H9 (cell line): ENCODE measurements at regions not wholly inside any gene's neighbourhood (a gene's known extent, or its start where the extent isn't known, plus 50 kb on each side); places are given as distances from the start of the nearest gene placed in this dataset.

Experiments
- DNase-seq: peaks from one replicate; pipeline ENCODE4 v3.0.0-alpha.2; 2017
- H2AFZ ChIP-seq: one replicate; pipeline ENCODE4 v1.6.1; 2013; ENCODE audit warnings: mild to moderate bottlenecking, low read length, control low read depth, moderate library complexity
- H2AK5ac ChIP-seq: 2 replicates; pipeline ENCODE4 v1.6.1; 2013; ENCODE audit warnings: low read length, control low read depth, mixed read lengths; ENCODE audit not compliant: insufficient read length
- H2BK120ac ChIP-seq: one replicate; pipeline ENCODE4 v1.6.1; 2013; ENCODE audit warnings: low read depth, mild to moderate bottlenecking, low read length, control low read depth, inconsistent platforms; ENCODE audit not compliant: poor library complexity, severe bottlenecking
- H2BK12ac ChIP-seq: 2 replicates; pipeline ENCODE4 v1.6.1; 2013; ENCODE audit warnings: low read length, control low read depth, mixed read lengths, low read depth; ENCODE audit not compliant: insufficient read length
- H2BK15ac ChIP-seq: 2 replicates; pipeline ENCODE4 v1.6.1; 2013; ENCODE audit warnings: low read depth, low read length, control low read depth
- H2BK20ac ChIP-seq: one replicate; pipeline ENCODE4 v1.6.1; 2013; ENCODE audit warnings: low read depth, mild to moderate bottlenecking, low read length, control low read depth, inconsistent platforms; ENCODE audit not compliant: poor library complexity, severe bottlenecking
- H2BK5ac ChIP-seq: 2 replicates; pipeline ENCODE4 v1.6.1; 2013; ENCODE audit warnings: low read length, control low read depth, mixed read lengths; ENCODE audit not compliant: insufficient read length
- H3K14ac ChIP-seq: 2 replicates; pipeline ENCODE4 v1.6.1; 2013; ENCODE audit warnings: low read length, control low read depth; ENCODE audit not compliant: insufficient read depth
- H3K18ac ChIP-seq: 2 replicates; pipeline ENCODE4 v1.6.1; 2013; ENCODE audit warnings: low read depth, mild to moderate bottlenecking, mixed read lengths, low read length, control low read depth; ENCODE audit not compliant: insufficient read length
- H3K23ac ChIP-seq: 2 replicates; pipeline ENCODE4 v1.6.1; 2013; ENCODE audit warnings: low read length, control low read depth, mixed read lengths, low read depth; ENCODE audit not compliant: insufficient read length
- H3K23me2 ChIP-seq: 2 replicates; pipeline ENCODE4 v1.6.1; 2013; ENCODE audit warnings: low read depth, mild to moderate bottlenecking, mixed read lengths, low read length, control low read depth; ENCODE audit not compliant: insufficient read length, poor library complexity, severe bottlenecking
- H3K27ac ChIP-seq: 2 replicates; pipeline ENCODE4 v1.5.1; 2013; ENCODE audit warnings: low read length, control low read depth, mixed read lengths, low read depth; ENCODE audit not compliant: insufficient read length
- H3K27me3 ChIP-seq: 2 replicates; pipeline ENCODE4 v1.6.1; 2013; ENCODE audit warnings: low read length, control low read depth, inconsistent platforms; ENCODE audit not compliant: insufficient read depth
- H3K4ac ChIP-seq: 2 replicates; pipeline ENCODE4 v1.6.1; 2013; ENCODE audit warnings: low read depth, mild to moderate bottlenecking, control low read depth, inconsistent platforms, low read length, moderate library complexity
- H3K4me1 ChIP-seq: 2 replicates; pipeline ENCODE4 v1.6.1; 2013; ENCODE audit warnings: low read length, control low read depth, inconsistent platforms; ENCODE audit not compliant: insufficient read depth
- H3K4me2 ChIP-seq: 2 replicates; pipeline ENCODE4 v1.6.1; 2013; ENCODE audit warnings: low read length, control low read depth, mixed read lengths; ENCODE audit not compliant: insufficient read length, insufficient read depth
- H3K56ac ChIP-seq: 2 replicates; pipeline ENCODE4 v1.6.1; 2013; ENCODE audit warnings: low read depth, mild to moderate bottlenecking, mixed read lengths, low read length, control low read depth; ENCODE audit not compliant: insufficient read length
- H3K79me1 ChIP-seq: 2 replicates; pipeline ENCODE4 v1.6.1; 2013; ENCODE audit warnings: low read depth, mild to moderate bottlenecking, moderate library complexity, low read length, control low read depth, inconsistent platforms; ENCODE audit not compliant: insufficient read depth, poor library complexity, severe bottlenecking
- H3K79me2 ChIP-seq: 2 replicates; pipeline ENCODE4 v1.6.1; 2013; ENCODE audit warnings: low read length, control low read depth, inconsistent platforms; ENCODE audit not compliant: insufficient read depth
- H3K9ac ChIP-seq: 2 replicates; pipeline ENCODE4 v1.6.1; 2013; ENCODE audit warnings: low read length, control low read depth, mixed read lengths; ENCODE audit not compliant: insufficient read length; ENCODE audit errors: extremely low read depth
- H3K9me3 ChIP-seq: one replicate; pipeline ENCODE4 v1.6.1; 2013; ENCODE audit warnings: low read depth, low read length, inconsistent platforms; ENCODE audit not compliant: control insufficient read depth
- H3T11ph ChIP-seq: one replicate; pipeline ENCODE4 v1.6.1; 2013; ENCODE audit warnings: mild to moderate bottlenecking, low read length, control low read depth, inconsistent platforms
- H4K20me1 ChIP-seq: one replicate; pipeline ENCODE4 v1.6.1; 2013; ENCODE audit not compliant: control insufficient read depth, insufficient read length, insufficient read depth
- H4K5ac ChIP-seq: 2 replicates; pipeline ENCODE4 v1.6.1; 2013; ENCODE audit warnings: low read depth, mild to moderate bottlenecking, mixed read lengths, low read length, control low read depth; ENCODE audit not compliant: insufficient read length
- H4K8ac ChIP-seq: replicated peaks from 2 replicates; pipeline ENCODE4 v1.6.1; 2013; ENCODE audit warnings: low read length, control low read depth, mixed read lengths, low read depth; ENCODE audit not compliant: insufficient read length
- H4K91ac ChIP-seq: 2 replicates; pipeline ENCODE4 v1.6.1; 2013; ENCODE audit warnings: low read depth, mild to moderate bottlenecking, moderate library complexity, mixed read lengths, low read length, control low read depth; ENCODE audit not compliant: insufficient read length
- H3K27ac Mint-ChIP-seq, 3 experiments: 2 replicates in 2 of 3; 3 replicates in 1 of 3; pipeline ENCODE4 v1.8.0; 2020 to 2021; ENCODE audit warnings: mixed read lengths in 3 of 3, mild to moderate bottlenecking in 1 of 3, moderate library complexity in 1 of 3
- H3K27me3 Mint-ChIP-seq: 2 replicates; pipeline ENCODE4 v1.8.0; 2021; ENCODE audit warnings: low read depth, mild to moderate bottlenecking, moderate library complexity, mixed read lengths
- H3K36me3 Mint-ChIP-seq, 3 experiments: 2 replicates in 2 of 3; 3 replicates in 1 of 3; pipeline ENCODE4 v1.8.0; 2020 to 2021; ENCODE audit warnings: low read depth in 3 of 3, mixed read lengths in 3 of 3; ENCODE audit not compliant: insufficient read depth in 1 of 3
- H3K4me1 Mint-ChIP-seq, 2 experiments: 2 replicates each; pipeline ENCODE4 v1.8.0; 2020; ENCODE audit warnings: mixed read lengths in 2 of 2
- H3K4me3 Mint-ChIP-seq, 2 experiments: 2 replicates in 1 of 2; 3 replicates in 1 of 2; pipeline ENCODE4 v1.8.0; 2020 to 2021; ENCODE audit warnings: mild to moderate bottlenecking in 2 of 2, mixed read lengths in 2 of 2, moderate library complexity in 1 of 2
- H3K9me3 Mint-ChIP-seq, 2 experiments: 2 replicates in 1 of 2; 3 replicates in 1 of 2; pipeline ENCODE4 v1.8.0; 2020; ENCODE audit warnings: mild to moderate bottlenecking in 2 of 2, mixed read lengths in 2 of 2, moderate library complexity in 1 of 2
- WGBS: extraction: QIAGEN DNeasy Blood & Tissue Kit; methylation state at CpG from one replicate; pipeline ENCODE4 v1.1.7; 2013; ENCODE audit warnings: missing lambda C conversion rate, low lambda C conversion rate, mixed read lengths; ENCODE audit not compliant: insufficient read length; ENCODE audit errors: extremely low coverage; 5-methylcytosine and 5-hydroxymethylcytosine counted together
- TF ChIP-seq, protein P1 (sequence below): fragments of 200-600 bp; sonication (generic); conservative IDR thresholded peaks from 3 replicates; pipeline ENCODE4 v1.8.0; 2021; ENCODE audit warnings: antibody characterized with exemption, mild to moderate bottlenecking

DNA sequence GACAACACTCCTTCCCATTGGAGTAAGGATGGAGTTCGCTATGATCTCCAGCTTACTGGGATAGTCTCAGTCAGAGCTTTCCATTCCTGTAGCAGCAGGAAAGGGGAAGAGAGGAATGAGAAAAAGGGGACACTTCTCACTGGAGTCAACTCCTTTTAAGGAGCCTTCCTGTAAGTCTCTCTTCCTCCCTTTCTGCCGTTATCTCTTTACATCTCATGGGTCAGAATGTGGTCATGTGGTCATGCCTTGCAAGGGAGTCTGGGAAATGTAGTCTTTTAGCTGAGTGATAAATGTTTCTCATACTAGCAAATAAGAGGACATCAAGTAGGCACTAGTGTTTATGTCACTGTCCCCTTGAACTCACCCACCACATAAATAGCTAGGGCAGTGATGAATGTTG, 227.3 kb downstream of the HAPSTR1 start:
- H2AK5ac ChIP-seq, result no peak overlapping the region
- H3K23me2 ChIP-seq, result no peaks in the 10 kb centered on the region
- no peaks in the 10 kb centered on the region for H3K79me1 ChIP-seq
- Mint-ChIP-seq H3K4me3 (no peak overlapping the region), H3K4me1 (peaks cover 13 to 19% of the 10 kb centered on the region in 2 experiments), H3K27ac (no peak overlapping the region), H3K36me3 (no peaks in the 10 kb centered on the region; a peak in 2 of 7 replicates), H3K27me3 (no peaks in the 10 kb centered on the region; the same call in 1 of the 2 replicates), H3K9me3 (peaks cover 0 to 7% of the 10 kb centered on the region in 2 experiments; a peak in 3 of 5 replicates)
- peaks cover 4% of the 10 kb centered on the region; the same call in 1 of the 2 replicates for H3K4me1 ChIP-seq
- no peak overlapping the region for H3K27ac ChIP-seq
- no peaks in the 10 kb centered on the region for H3K79me2 ChIP-seq
- no peak overlapping the region for H3K4me2 ChIP-seq
- no peak overlapping the region for H2BK5ac ChIP-seq
- no peaks in the 10 kb centered on the region for H3K9me3 ChIP-seq
- no peak overlapping the region for H3K4ac ChIP-seq
- H2AFZ ChIP-seq, result no peak overlapping the region
- DNase-seq, result no peak
- no peak overlapping the region for H2BK12ac ChIP-seq
- no CpG with 5 or more reads among the region's 2 CpGs for WGBS
- H3K56ac ChIP-seq, result no peak overlapping the region
- H4K20me1 ChIP-seq, result no peaks in the 10 kb centered on the region
- H4K5ac ChIP-seq, result no peak overlapping the region
- no peak overlapping the region for H3K23ac ChIP-seq
- H4K91ac ChIP-seq, result no peak overlapping the region
- H2BK20ac ChIP-seq, result no peak overlapping the region
- H3K18ac ChIP-seq, result no peak overlapping the region
- no peak overlapping the region for H2BK120ac ChIP-seq
- TF ChIP-seq, protein P1, sequence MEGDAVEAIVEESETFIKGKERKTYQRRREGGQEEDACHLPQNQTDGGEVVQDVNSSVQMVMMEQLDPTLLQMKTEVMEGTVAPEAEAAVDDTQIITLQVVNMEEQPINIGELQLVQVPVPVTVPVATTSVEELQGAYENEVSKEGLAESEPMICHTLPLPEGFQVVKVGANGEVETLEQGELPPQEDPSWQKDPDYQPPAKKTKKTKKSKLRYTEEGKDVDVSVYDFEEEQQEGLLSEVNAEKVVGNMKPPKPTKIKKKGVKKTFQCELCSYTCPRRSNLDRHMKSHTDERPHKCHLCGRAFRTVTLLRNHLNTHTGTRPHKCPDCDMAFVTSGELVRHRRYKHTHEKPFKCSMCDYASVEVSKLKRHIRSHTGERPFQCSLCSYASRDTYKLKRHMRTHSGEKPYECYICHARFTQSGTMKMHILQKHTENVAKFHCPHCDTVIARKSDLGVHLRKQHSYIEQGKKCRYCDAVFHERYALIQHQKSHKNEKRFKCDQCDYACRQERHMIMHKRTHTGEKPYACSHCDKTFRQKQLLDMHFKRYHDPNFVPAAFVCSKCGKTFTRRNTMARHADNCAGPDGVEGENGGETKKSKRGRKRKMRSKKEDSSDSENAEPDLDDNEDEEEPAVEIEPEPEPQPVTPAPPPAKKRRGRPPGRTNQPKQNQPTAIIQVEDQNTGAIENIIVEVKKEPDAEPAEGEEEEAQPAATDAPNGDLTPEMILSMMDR, result no peak
- H3T11ph ChIP-seq, result no peak overlapping the region
- H4K8ac ChIP-seq, result no peak overlapping the region
- no peaks in the 10 kb centered on the region for H3K27me3 ChIP-seq
- no peak overlapping the region for H3K14ac ChIP-seq
- H2BK15ac ChIP-seq, result no peak overlapping the region
- no peak overlapping the region for H3K9ac ChIP-seq
